ENCODE measurements at regions not wholly inside any gene's neighbourhood (a gene's known extent, or its start where the extent isn't known, plus 50 kb on each side); places are given as distances from the start of the nearest gene placed in this dataset.

DNA sequence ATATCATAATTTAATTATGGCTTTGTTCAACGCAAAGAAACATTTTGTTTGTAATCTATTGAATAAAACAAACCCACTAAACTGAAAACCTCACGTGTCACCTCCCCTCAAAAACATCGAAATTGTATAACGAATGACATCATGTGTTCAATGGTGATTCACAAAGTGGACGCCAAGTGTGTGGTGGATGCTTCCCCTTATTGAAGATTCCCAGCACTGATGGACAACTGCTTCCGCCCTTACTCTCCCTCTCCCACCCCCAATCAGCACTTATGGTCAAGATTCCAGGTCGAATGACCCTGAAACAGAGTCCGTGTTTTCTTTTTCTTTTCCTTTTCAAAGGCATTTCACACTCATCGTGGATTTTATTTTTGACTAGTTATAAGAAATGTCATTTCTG, 383.0 kb upstream of the SMIM21 start:
- Mint-ChIP-seq H3K4me3 (no peak overlapping the region), H3K36me3 (ENCODE audit: low read depth) (no peaks in the 10 kb centered on the region), H3K9me3 (peaks cover 2% of the 10 kb centered on the region), H3K27me3 (peaks cover 12% of the 10 kb centered on the region), H3K27ac (no peak overlapping the region), H3K4me1 (ENCODE audit: low read depth) (no peaks in the 10 kb centered on the region)
- ATAC-seq (ENCODE audit: poor library complexity) (no peak), DNase-seq (no peak)
- H3K9me3 ChIP-seq (ENCODE audit: control insufficient read depth in 1 of 2, insufficient read depth in 1 of 2, low read length in 2 of 2), result no peaks in the 10 kb centered on the region
- no peak overlapping the region for H3K4me3 ChIP-seq (ENCODE audit: low read length)
- H3K27ac ChIP-seq (ENCODE audit: low read depth in 1 of 2, low read length in 2 of 2), result no peak overlapping the region
- ChIA-PET POLR2A (no interaction called here), CTCF (no interaction called here)
- H3K36me3 ChIP-seq (ENCODE audit: insufficient read depth, low read length), result no peaks in the 10 kb centered on the region
- intact Hi-C loops (cut with DNase I, micrococcal nuclease), result no loop called here
- H3K27me3 ChIP-seq (ENCODE audit: control insufficient read depth in 1 of 2, insufficient read depth in 2 of 2, low read length in 2 of 2), result no peaks in the 10 kb centered on the region
- TF ChIP-seq, protein P1, sequence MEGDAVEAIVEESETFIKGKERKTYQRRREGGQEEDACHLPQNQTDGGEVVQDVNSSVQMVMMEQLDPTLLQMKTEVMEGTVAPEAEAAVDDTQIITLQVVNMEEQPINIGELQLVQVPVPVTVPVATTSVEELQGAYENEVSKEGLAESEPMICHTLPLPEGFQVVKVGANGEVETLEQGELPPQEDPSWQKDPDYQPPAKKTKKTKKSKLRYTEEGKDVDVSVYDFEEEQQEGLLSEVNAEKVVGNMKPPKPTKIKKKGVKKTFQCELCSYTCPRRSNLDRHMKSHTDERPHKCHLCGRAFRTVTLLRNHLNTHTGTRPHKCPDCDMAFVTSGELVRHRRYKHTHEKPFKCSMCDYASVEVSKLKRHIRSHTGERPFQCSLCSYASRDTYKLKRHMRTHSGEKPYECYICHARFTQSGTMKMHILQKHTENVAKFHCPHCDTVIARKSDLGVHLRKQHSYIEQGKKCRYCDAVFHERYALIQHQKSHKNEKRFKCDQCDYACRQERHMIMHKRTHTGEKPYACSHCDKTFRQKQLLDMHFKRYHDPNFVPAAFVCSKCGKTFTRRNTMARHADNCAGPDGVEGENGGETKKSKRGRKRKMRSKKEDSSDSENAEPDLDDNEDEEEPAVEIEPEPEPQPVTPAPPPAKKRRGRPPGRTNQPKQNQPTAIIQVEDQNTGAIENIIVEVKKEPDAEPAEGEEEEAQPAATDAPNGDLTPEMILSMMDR (IDR thresholded peaks at IDR 0.05), result no peak
- H3K4me1 ChIP-seq (ENCODE audit: insufficient read depth, low read length), result no peaks in the 10 kb centered on the region

DNA sequence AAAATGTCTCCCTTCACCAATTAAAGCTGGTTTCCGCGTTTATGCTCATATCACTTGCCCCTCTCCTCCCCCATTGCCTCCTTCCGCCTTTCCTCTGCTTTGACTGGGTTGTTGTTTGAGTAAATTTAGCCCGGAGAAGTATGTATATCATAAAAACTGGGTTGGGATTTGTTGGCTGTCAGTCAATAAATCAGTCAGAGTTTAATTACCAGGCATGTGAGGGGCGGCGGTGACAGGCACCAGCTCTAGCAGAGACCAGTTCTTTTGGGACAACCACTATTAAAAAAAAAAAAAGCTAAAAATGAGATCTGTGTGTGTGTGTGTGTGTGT, 382.4 kb upstream of the SMIM21 start:
- Histone ChIP-seq H3K36me3 (ENCODE audit: insufficient read depth, low read length) (no peaks in the 10 kb centered on the region), H3K9me3 (ENCODE audit: control insufficient read depth in 1 of 2, insufficient read depth in 1 of 2, low read length in 2 of 2) (no peaks in the 10 kb centered on the region), H3K4me1 (ENCODE audit: insufficient read depth, low read length) (no peaks in the 10 kb centered on the region), H3K27me3 (ENCODE audit: control insufficient read depth in 1 of 2, insufficient read depth in 2 of 2, low read length in 2 of 2) (no peaks in the 10 kb centered on the region), H3K27ac (ENCODE audit: low read depth in 1 of 2, low read length in 2 of 2) (no peak overlapping the region), H3K4me3 (ENCODE audit: low read length) (no peak overlapping the region)
- H3K27me3 Mint-ChIP-seq, result peaks cover 12% of the 10 kb centered on the region
- no peak overlapping the region for H3K4me3 Mint-ChIP-seq
- no peak overlapping the region for H3K27ac Mint-ChIP-seq
- no peak for DNase-seq
- no peaks in the 10 kb centered on the region for H3K36me3 Mint-ChIP-seq (ENCODE audit: low read depth)
- TF ChIP-seq, protein P1 (IDR thresholded peaks at IDR 0.05), result no peak
- H3K9me3 Mint-ChIP-seq, result peaks cover 2% of the 10 kb centered on the region
- intact Hi-C loops (cut with DNase I, micrococcal nuclease), result no loop called here
- ChIA-PET CTCF (interaction anchor here (0.7 kb wide), 1 partner anchor 713 kb away, joined by 3 read pairs; no protein-coding TSS in a partner anchor), POLR2A (no interaction called here)
- no peak for ATAC-seq (ENCODE audit: poor library complexity)
- H3K4me1 Mint-ChIP-seq (ENCODE audit: low read depth), result no peaks in the 10 kb centered on the region

DNA sequence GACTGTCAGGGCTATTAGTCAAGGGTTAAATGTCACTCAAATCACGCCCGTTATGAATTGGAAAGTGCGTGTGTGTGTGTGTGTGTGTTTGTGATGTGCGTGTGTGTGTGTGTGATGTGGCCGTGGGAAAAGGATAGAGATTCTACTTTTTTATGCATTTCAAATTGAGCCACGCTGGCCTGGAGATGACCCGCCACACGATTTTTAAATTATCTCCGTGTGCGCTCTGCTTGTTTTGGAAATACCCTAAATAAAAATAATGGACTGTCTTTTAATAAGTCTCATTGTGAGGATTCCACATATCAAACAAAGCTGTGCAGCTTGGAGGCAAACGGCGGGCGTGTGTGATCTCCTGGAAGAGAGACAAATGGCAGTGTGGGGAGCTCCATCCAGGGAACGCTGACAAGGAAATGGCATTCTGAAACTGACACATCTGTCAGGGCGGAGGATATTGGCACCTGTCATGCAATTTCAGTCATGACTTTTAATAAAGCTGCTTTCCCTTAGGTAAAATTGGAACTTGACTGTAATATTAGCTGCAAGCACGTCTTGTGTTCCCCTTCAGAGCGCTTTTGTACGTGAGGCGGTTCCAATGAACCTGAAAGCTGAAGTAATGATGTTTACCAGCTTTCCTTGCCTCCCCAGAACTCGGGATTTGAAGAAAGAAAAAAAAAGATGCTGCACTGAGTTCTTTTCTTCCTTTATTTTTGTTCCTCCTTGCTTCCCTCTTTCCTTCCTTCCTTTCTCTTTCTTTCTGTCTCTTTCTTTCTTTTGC, 381.8 kb upstream of the SMIM21 start:
- intact Hi-C loops (cut with DNase I, micrococcal nuclease), result no loop called here
- Mint-ChIP-seq H3K4me3 (no peak overlapping the region), H3K27ac (no peak overlapping the region), H3K4me1 (ENCODE audit: low read depth) (no peaks in the 10 kb centered on the region), H3K9me3 (no peaks in the 10 kb centered on the region), H3K27me3 (peaks cover 12% of the 10 kb centered on the region), H3K36me3 (ENCODE audit: low read depth) (no peaks in the 10 kb centered on the region)
- H3K9me3 ChIP-seq (ENCODE audit: control insufficient read depth in 1 of 2, insufficient read depth in 1 of 2, low read length in 2 of 2), result no peaks in the 10 kb centered on the region
- DNase-seq (no peak), ATAC-seq (ENCODE audit: poor library complexity) (no peak)
- TF ChIP-seq, protein P1 (IDR thresholded peaks at IDR 0.05), result no peak
- no peaks in the 10 kb centered on the region for H3K4me1 ChIP-seq (ENCODE audit: insufficient read depth, low read length)
- no peak overlapping the region for H3K27ac ChIP-seq (ENCODE audit: low read depth in 1 of 2, low read length in 2 of 2)
- ChIA-PET POLR2A (no interaction called here), CTCF (interaction anchor here (0.7 kb wide), 1 partner anchor 714 kb away, joined by 3 read pairs; no protein-coding TSS in a partner anchor)
- H3K36me3 ChIP-seq (ENCODE audit: insufficient read depth, low read length), result no peaks in the 10 kb centered on the region
- no peak overlapping the region for H3K4me3 ChIP-seq (ENCODE audit: low read length)
- no peaks in the 10 kb centered on the region for H3K27me3 ChIP-seq (ENCODE audit: control insufficient read depth in 1 of 2, insufficient read depth in 2 of 2, low read length in 2 of 2)
